SU-DHL-6 (cell line): ENCODE measurements at regions not wholly inside any gene's neighbourhood (a gene's known extent, or its start where the extent isn't known, plus 50 kb on each side); places are given as distances from the start of the nearest gene placed in this dataset.

Experiments
- H2AFZ ChIP-seq: fragments of 200-600 bp; sonication (generic); 2 replicates; pipeline ENCODE4 v1.6.1; 2014; ENCODE audit warnings: low read depth, mild to moderate bottlenecking, moderate library complexity, mixed read lengths, antibody characterized with exemption, low read length; ENCODE audit not compliant: severe bottlenecking
- H3F3A ChIP-seq: fragments of 200-600 bp; shearing (Covaris generic); 2 replicates; pipeline ENCODE4 v1.6.0; 2016; ENCODE audit warnings: antibody characterized with exemption, mild to moderate bottlenecking; ENCODE audit not compliant: insufficient read depth
- H3K27ac ChIP-seq: fragments of 200-600 bp; sonication (generic); 2 replicates; pipeline ENCODE4 v1.5.1; 2016; ENCODE audit warnings: low read depth, mild to moderate bottlenecking, low read length, moderate library complexity, mixed read lengths
- H3K27me3 ChIP-seq: fragments of 200-600 bp; sonication (generic), shearing (Covaris generic); 2 replicates; pipeline ENCODE4 v1.6.0; 2014; ENCODE audit warnings: mild to moderate bottlenecking, low read length
- H3K36me3 ChIP-seq: fragments of 200-600 bp; sonication (generic); 2 replicates; pipeline ENCODE4 v1.6.1; 2014; ENCODE audit warnings: mild to moderate bottlenecking, low read length, mixed read lengths
- H3K4me2 ChIP-seq: fragments of 300-600, 200-600 bp; shearing (Covaris generic), sonication (generic); 2 replicates; pipeline ENCODE4 v1.6.0; 2014; ENCODE audit warnings: low read length, low read depth, mild to moderate bottlenecking; ENCODE audit not compliant: poor library complexity, severe bottlenecking
- H3K4me3 ChIP-seq: fragments of 200-600 bp; sonication (generic); 2 replicates; pipeline ENCODE4 v1.5.1; 2014; ENCODE audit warnings: antibody characterized with exemption, low read length, mild to moderate bottlenecking, mixed read lengths; ENCODE audit not compliant: insufficient read depth, poor library complexity, severe bottlenecking
- H3K79me2 ChIP-seq: fragments of 200-600 bp; sonication (generic); 2 replicates; pipeline ENCODE4 v1.6.1; 2014; ENCODE audit warnings: mild to moderate bottlenecking, low read length, moderate library complexity; ENCODE audit not compliant: insufficient read depth
- H3K9ac ChIP-seq: fragments of 200-600 bp; sonication (generic); 2 replicates; pipeline ENCODE4 v1.7.0; 2014; ENCODE audit warnings: mild to moderate bottlenecking, low read length
- H3K9me2 ChIP-seq: fragments of 200-600 bp; sonication (generic); replicated peaks from 2 replicates; pipeline ENCODE4 v1.6.1; 2014; ENCODE audit warnings: low read length; ENCODE audit not compliant: insufficient read depth
- H3K9me3 ChIP-seq: fragments of 200-600 bp; sonication (generic); 2 replicates; pipeline ENCODE4 v1.6.1; 2014; ENCODE audit warnings: low read length, mixed read lengths; ENCODE audit not compliant: insufficient read depth
- H4K20me1 ChIP-seq: fragments of 200-600 bp; sonication (generic); 2 replicates; pipeline ENCODE4 v1.6.1; 2014; ENCODE audit warnings: low read depth, mild to moderate bottlenecking, antibody characterized with exemption, low read length, moderate library complexity, mixed read lengths
- EZH2phosphoT487 ChIP-seq: fragments of 200-600 bp; sonication (generic), shearing (Covaris generic); conservative IDR thresholded peaks from 2 replicates; pipeline ENCODE4 v1.6.1; 2018; ENCODE audit warnings: mild to moderate bottlenecking, antibody characterized with exemption, low read length, moderate library complexity, mixed read lengths
- TF ChIP-seq, protein P1 (sequence below): fragments of 200-600 bp; sonication (generic); IDR thresholded peaks from one replicate; pipeline ENCODE4 v1.5.1; 2017; ENCODE audit warnings: antibody characterized with exemption, mild to moderate bottlenecking, low read length, moderate library complexity; ENCODE audit not compliant: insufficient read depth, poor library complexity, severe bottlenecking

DNA sequence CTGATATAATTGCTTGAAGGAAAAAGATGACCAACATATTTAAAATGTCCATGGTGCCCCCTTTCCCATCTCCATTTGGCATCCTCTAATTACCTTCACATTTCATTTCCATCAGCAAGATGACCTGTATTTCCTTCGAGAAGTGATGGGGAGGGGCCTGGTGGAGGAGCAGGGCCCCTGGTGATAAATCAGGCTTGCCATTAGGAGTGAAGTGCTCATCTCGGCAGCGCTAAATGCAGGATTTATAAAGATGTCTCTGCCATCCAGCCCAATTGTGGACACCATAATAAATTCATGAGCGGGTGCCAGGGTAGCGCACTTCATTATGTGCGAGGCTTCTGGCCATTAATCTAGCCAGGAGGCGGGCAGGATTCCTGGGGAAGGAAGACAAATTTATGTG lies 101.5 kb upstream of the IRX6 start:
- H2AFZ ChIP-seq = no peak overlapping the region
- H3K9me3 ChIP-seq = no peaks in the 10 kb centered on the region
- no peaks in the 10 kb centered on the region for H3K36me3 ChIP-seq
- H3K27ac ChIP-seq = no peak overlapping the region
- no peaks in the 10 kb centered on the region for H3K79me2 ChIP-seq
- no peak overlapping the region for H3K4me3 ChIP-seq
- H3F3A ChIP-seq = no peaks in the 10 kb centered on the region
- no peak overlapping the region for H3K4me2 ChIP-seq
- H4K20me1 ChIP-seq = no peaks in the 10 kb centered on the region
- no peaks in the 10 kb centered on the region for H3K27me3 ChIP-seq
- no peak for TF ChIP-seq EZH2phosphoT487
- TF ChIP-seq, protein P1, sequence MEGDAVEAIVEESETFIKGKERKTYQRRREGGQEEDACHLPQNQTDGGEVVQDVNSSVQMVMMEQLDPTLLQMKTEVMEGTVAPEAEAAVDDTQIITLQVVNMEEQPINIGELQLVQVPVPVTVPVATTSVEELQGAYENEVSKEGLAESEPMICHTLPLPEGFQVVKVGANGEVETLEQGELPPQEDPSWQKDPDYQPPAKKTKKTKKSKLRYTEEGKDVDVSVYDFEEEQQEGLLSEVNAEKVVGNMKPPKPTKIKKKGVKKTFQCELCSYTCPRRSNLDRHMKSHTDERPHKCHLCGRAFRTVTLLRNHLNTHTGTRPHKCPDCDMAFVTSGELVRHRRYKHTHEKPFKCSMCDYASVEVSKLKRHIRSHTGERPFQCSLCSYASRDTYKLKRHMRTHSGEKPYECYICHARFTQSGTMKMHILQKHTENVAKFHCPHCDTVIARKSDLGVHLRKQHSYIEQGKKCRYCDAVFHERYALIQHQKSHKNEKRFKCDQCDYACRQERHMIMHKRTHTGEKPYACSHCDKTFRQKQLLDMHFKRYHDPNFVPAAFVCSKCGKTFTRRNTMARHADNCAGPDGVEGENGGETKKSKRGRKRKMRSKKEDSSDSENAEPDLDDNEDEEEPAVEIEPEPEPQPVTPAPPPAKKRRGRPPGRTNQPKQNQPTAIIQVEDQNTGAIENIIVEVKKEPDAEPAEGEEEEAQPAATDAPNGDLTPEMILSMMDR = no peak
- no peaks in the 10 kb centered on the region for H3K9me2 ChIP-seq
- H3K9ac ChIP-seq = no peak overlapping the region

DNA sequence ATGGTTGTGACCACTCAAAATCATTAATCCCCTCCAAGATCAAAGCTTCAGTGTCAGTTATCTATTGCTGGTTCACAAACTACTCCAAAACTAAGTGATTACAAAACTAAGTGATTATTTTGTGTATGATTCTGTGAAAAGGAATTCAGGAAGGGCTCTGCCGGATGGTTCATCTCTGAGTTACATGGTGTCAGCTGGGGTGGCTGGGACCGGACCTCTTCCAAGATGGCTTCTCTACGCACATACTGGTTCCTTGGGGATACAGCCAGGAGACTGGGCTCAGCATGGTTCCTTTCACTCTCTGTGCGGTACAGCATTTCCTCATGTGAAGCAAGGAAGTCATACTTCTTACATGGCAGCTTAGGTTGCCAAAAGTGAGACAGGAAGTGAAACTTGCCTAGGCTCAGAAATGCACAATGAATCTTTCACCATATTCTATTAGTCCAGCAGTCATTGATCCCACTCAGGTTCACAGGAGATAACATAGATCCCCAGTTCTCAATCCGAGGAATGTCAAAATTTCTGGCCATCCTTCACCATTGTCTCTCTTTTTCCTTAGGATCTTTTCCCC lies 97.9 kb upstream of the IRX6 start:
- no peaks in the 10 kb centered on the region for H3K9me2 ChIP-seq
- no peak overlapping the region for H3K27ac ChIP-seq
- H3K79me2 ChIP-seq = no peaks in the 10 kb centered on the region
- no peaks in the 10 kb centered on the region for H3K9me3 ChIP-seq
- H3F3A ChIP-seq = no peaks in the 10 kb centered on the region
- no peak overlapping the region for H3K4me3 ChIP-seq
- no peak overlapping the region for H3K9ac ChIP-seq
- no peaks in the 10 kb centered on the region for H4K20me1 ChIP-seq
- no peak overlapping the region for H3K4me2 ChIP-seq
- H3K36me3 ChIP-seq = no peaks in the 10 kb centered on the region
- TF ChIP-seq, protein P1 = no peak
- no peaks in the 10 kb centered on the region for H3K27me3 ChIP-seq
- H2AFZ ChIP-seq = no peak overlapping the region

DNA sequence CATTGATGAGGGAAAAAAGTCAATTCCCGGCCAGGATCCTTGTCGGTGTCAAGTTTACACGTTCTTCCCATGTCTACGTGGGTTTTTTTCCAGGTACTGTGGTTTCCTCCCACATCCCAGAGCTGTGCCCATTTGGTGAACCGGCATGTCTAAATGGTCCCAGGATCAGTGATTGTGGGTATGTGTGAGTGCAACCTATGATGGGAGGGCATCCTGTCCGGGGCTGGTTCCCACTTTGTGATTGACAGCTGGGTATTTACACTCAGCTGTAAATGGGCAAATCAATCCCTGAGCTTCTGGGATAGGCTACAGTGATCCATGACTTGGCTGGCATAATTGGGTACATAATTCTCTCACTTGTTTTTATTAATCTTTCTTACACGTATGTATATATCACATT lies 91.2 kb upstream of the IRX6 start:
- Histone ChIP-seq H2AFZ (no peak overlapping the region), H3F3A (no peaks in the 10 kb centered on the region), H3K36me3 (no peaks in the 10 kb centered on the region), H3K79me2 (no peaks in the 10 kb centered on the region), H3K9ac (no peak overlapping the region), H3K4me3 (no peak overlapping the region), H3K27ac (no peak overlapping the region), H3K27me3 (no peaks in the 10 kb centered on the region), H3K9me2 (no peaks in the 10 kb centered on the region), H3K9me3 (no peaks in the 10 kb centered on the region), H3K4me2 (no peak overlapping the region), H4K20me1 (no peaks in the 10 kb centered on the region)
- TF ChIP-seq, protein P1 = no peak
- TF ChIP-seq EZH2phosphoT487 = no peak
